IMR-90 (cell line): ENCODE measurements at regions not wholly inside any gene's neighbourhood (a gene's known extent, or its start where the extent isn't known, plus 50 kb on each side); places are given as distances from the start of the nearest gene placed in this dataset.

ENCODE experiments used
- ATAC-seq: fragments of 200-7000 bp; cut with Tn5 transposase; 2 replicates; pipeline ENCODE4 v1.9.1; 2020; ENCODE audit warnings: low read depth, mild to moderate bottlenecking, moderate library complexity
- BruUV-seq: library from RNA; stranded (reverse); fragments of 400-500 nt; replicated peaks from 2 replicates; lab custom pipeline; 2021; lab: Mats Ljungman, UMichigan
- CTCF ChIA-PET: fragments of 300-600 bp; formaldehyde crosslinking; extraction: SDS; loops from one replicate; lab custom pipeline; 2021; ENCODE audit warnings: antibody characterized with exemption; lab: Yijun Ruan, JAX
- POLR2A ChIA-PET: fragments of 300-600 bp; sonication (Branson Sonifier 250); formaldehyde crosslinking; loops from one replicate; lab custom pipeline; 2022; ENCODE audit warnings: antibody characterized with exemption; ENCODE audit not compliant: unreplicated experiment; lab: Charles Lee
- DNase-seq: peaks from one replicate; pipeline ENCODE4 v3.0.0; 2013
- H2AFZ ChIP-seq: replicated peaks from 2 replicates; pipeline ENCODE3; 2013; ENCODE audit warnings: low read length, mild to moderate bottlenecking; ENCODE audit not compliant: poor library complexity
- H2AK5ac ChIP-seq: 2 replicates; pipeline ENCODE4 v1.6.1; 2013; ENCODE audit warnings: low read depth, low read length, inconsistent platforms
- H2AK9ac ChIP-seq: replicated peaks from 2 replicates; pipeline ENCODE3; 2013; ENCODE audit warnings: mild to moderate bottlenecking, low read depth, low read length, moderate library complexity; ENCODE audit not compliant: poor library complexity
- H2BK120ac ChIP-seq: 2 replicates; pipeline ENCODE4 v1.6.1; 2013; ENCODE audit warnings: low read depth, low read length, inconsistent platforms
- H2BK15ac ChIP-seq: 3 replicates; pipeline ENCODE4 v1.6.1; 2013; ENCODE audit warnings: low read depth, low read length, inconsistent platforms
- H2BK20ac ChIP-seq: 2 replicates; pipeline ENCODE4 v1.6.1; 2013; ENCODE audit warnings: low read depth, mild to moderate bottlenecking, inconsistent platforms, low read length, moderate library complexity
- H2BK5ac ChIP-seq: 2 replicates; pipeline ENCODE4 v1.6.1; 2013; ENCODE audit warnings: mild to moderate bottlenecking, low read depth, low read length, inconsistent platforms; ENCODE audit not compliant: poor library complexity, severe bottlenecking
- H3K14ac ChIP-seq: replicated peaks from 2 replicates; pipeline ENCODE4 v1.6.1; 2013; ENCODE audit warnings: low read depth, low read length, inconsistent platforms
- H3K18ac ChIP-seq: 2 replicates; pipeline ENCODE4 v1.6.1; 2013; ENCODE audit warnings: low read depth, low read length, control low read depth
- H3K23ac ChIP-seq: 2 replicates; pipeline ENCODE4 v1.6.1; 2013; ENCODE audit warnings: low read depth, low read length, inconsistent platforms
- H3K27ac ChIP-seq: 2 replicates; pipeline ENCODE4 v1.5.1; 2013; ENCODE audit warnings: mild to moderate bottlenecking, control low read depth, low read length; ENCODE audit not compliant: insufficient read depth
- H3K27me3 ChIP-seq: 2 replicates; pipeline ENCODE4 v1.6.1; 2013; ENCODE audit warnings: low read length; ENCODE audit not compliant: control insufficient read depth, insufficient read depth
- H3K36me3 ChIP-seq: 2 replicates; pipeline ENCODE4 v1.6.1; 2013; ENCODE audit warnings: low read length, mixed read lengths; ENCODE audit not compliant: control insufficient read depth, insufficient read depth
- H3K4ac ChIP-seq: 2 replicates; pipeline ENCODE4 v1.6.1; 2013; ENCODE audit warnings: low read depth, low read length, inconsistent platforms
- H3K4me1 ChIP-seq: 2 replicates; pipeline ENCODE4 v1.6.1; 2013; ENCODE audit warnings: low read length, mixed read lengths; ENCODE audit not compliant: control insufficient read depth, insufficient read depth
- H3K4me2 ChIP-seq: 2 replicates; pipeline ENCODE4 v1.6.1; 2013; ENCODE audit warnings: low read depth, mild to moderate bottlenecking, control low read depth, low read length, moderate library complexity
- H3K4me3 ChIP-seq: 2 replicates; pipeline ENCODE4 v1.5.1; 2013; ENCODE audit warnings: low read depth, mild to moderate bottlenecking, control low read depth, low read length, moderate library complexity; ENCODE audit not compliant: insufficient read depth
- H3K56ac ChIP-seq: 2 replicates; pipeline ENCODE4 v1.6.1; 2013; ENCODE audit warnings: low read length, inconsistent platforms; ENCODE audit not compliant: insufficient read depth; ENCODE audit errors: extremely low read depth
- H3K79me1 ChIP-seq, 2 experiments: 2 replicates each; pipeline ENCODE4 v1.6.1; 2013; ENCODE audit warnings: low read length in 2 of 2, inconsistent platforms in 1 of 2, low read depth in 1 of 2
- H3K9ac ChIP-seq: 2 replicates; pipeline ENCODE4 v1.6.1; 2013; ENCODE audit warnings: low read depth, low read length, control low read depth
- H3K9me1 ChIP-seq: 2 replicates; pipeline ENCODE4 v1.6.1; 2013; ENCODE audit warnings: low read length, inconsistent platforms; ENCODE audit not compliant: insufficient read depth
- H3K9me3 ChIP-seq: 2 replicates; pipeline ENCODE4 v1.6.1; 2013; ENCODE audit warnings: low read length; ENCODE audit not compliant: control insufficient read depth, insufficient read depth
- H4K20me1 ChIP-seq: 2 replicates; pipeline ENCODE4 v1.6.1; 2013; ENCODE audit warnings: low read length, inconsistent platforms; ENCODE audit not compliant: insufficient read depth
- H4K5ac ChIP-seq: 2 replicates; pipeline ENCODE4 v1.6.1; 2013; ENCODE audit warnings: mild to moderate bottlenecking, low read depth, low read length, control low read depth
- H4K8ac ChIP-seq, 2 experiments: 2 replicates each; pipeline ENCODE4 v1.6.1; 2013; ENCODE audit warnings: low read depth in 2 of 2, low read length in 2 of 2, control low read depth in 1 of 2, inconsistent platforms in 1 of 2
- H4K91ac ChIP-seq: 2 replicates; pipeline ENCODE4 v1.6.1; 2013; ENCODE audit warnings: low read depth, low read length, inconsistent platforms; ENCODE audit not compliant: insufficient read depth
- BHLHE40 ChIP-seq: fragments of 150-350 bp; IDR thresholded peaks from 2 replicates; pipeline ENCODE4 v1.6.1; 2016; ENCODE audit warnings: mild to moderate bottlenecking, low read depth, low read length
- CEBPB ChIP-seq: IDR thresholded peaks from 2 replicates; pipeline ENCODE4 v1.6.1; 2012; ENCODE audit warnings: low read depth, low read length, improper control_type of control experiment
- CHD1 ChIP-seq: IDR thresholded peaks from 2 replicates; pipeline ENCODE4 v1.6.1; 2012; ENCODE audit warnings: low read depth, low read length, improper control_type of control experiment
- MAFK ChIP-seq: IDR thresholded peaks from 2 replicates; pipeline ENCODE4 v1.6.1; 2012; ENCODE audit warnings: low read depth, low read length, improper control_type of control experiment
- MAZ ChIP-seq: IDR thresholded peaks from 2 replicates; pipeline ENCODE4 v1.6.1; 2012; ENCODE audit warnings: low read depth, mild to moderate bottlenecking, low read length, improper control_type of control experiment, moderate library complexity, borderline replicate concordance
- MXI1 ChIP-seq: IDR thresholded peaks from 2 replicates; pipeline ENCODE4 v1.6.1; 2012; ENCODE audit warnings: low read depth, mild to moderate bottlenecking, low read length, moderate library complexity, borderline replicate concordance
- POLR2A ChIP-seq: IDR thresholded peaks from 2 replicates; pipeline ENCODE4 v1.6.1; 2012; ENCODE audit warnings: mild to moderate bottlenecking, low read depth, low read length
- RAD21 ChIP-seq: IDR thresholded peaks from 2 replicates; pipeline ENCODE4 v1.6.1; 2012; ENCODE audit warnings: low read length, improper control_type of control experiment
- RCOR1 ChIP-seq: IDR thresholded peaks from 2 replicates; pipeline ENCODE4 v1.6.1; 2012; ENCODE audit warnings: mild to moderate bottlenecking, low read length, improper control_type of control experiment; ENCODE audit not compliant: insufficient replicate concordance
- RFX5 ChIP-seq: IDR thresholded peaks from 2 replicates; pipeline ENCODE4 v1.8.0; 2012; ENCODE audit warnings: low read depth, mild to moderate bottlenecking, low read length, moderate library complexity
- WGBS, 2 experiments: methylation state at CpG; one replicate each; pipeline versions ENCODE4 v1.1.5 to v1.1.7; 2013; ENCODE audit warnings: missing lambda C conversion rate in 2 of 2; ENCODE audit not compliant: insufficient read length in 1 of 2; ENCODE audit errors: extremely low coverage in 2 of 2; 5-methylcytosine and 5-hydroxymethylcytosine counted together
- dilution Hi-C: fragments of 300-500 bp; cut with HindIII; formaldehyde crosslinking; loops from one replicate; pipeline ENCODE4 v1.14.3; 2018; ENCODE audit warnings: low sequenced_read_pairs; ENCODE audit not compliant: unreplicated experiment
- in situ Hi-C: fragments of 300-500 bp; cut with MboI; formaldehyde crosslinking; loops from 3 replicates; pipeline ENCODE4 v1.14.3; 2019; ENCODE audit warnings: low sequenced_read_pairs, inconsistent platforms, mixed read lengths
- intact Hi-C: fragments of 100-400 bp; cut with micrococcal nuclease; formaldehyde crosslinking; loops from 2 replicates; pipeline ENCODE4 v1.10.0; 2022
- TF ChIP-seq, protein P1 (sequence below): conservative IDR thresholded peaks from 2 replicates; pipeline ENCODE4 v1.5.1; 2012; ENCODE audit warnings: mild to moderate bottlenecking, low read depth, low read length, improper control_type of control experiment

DNA sequence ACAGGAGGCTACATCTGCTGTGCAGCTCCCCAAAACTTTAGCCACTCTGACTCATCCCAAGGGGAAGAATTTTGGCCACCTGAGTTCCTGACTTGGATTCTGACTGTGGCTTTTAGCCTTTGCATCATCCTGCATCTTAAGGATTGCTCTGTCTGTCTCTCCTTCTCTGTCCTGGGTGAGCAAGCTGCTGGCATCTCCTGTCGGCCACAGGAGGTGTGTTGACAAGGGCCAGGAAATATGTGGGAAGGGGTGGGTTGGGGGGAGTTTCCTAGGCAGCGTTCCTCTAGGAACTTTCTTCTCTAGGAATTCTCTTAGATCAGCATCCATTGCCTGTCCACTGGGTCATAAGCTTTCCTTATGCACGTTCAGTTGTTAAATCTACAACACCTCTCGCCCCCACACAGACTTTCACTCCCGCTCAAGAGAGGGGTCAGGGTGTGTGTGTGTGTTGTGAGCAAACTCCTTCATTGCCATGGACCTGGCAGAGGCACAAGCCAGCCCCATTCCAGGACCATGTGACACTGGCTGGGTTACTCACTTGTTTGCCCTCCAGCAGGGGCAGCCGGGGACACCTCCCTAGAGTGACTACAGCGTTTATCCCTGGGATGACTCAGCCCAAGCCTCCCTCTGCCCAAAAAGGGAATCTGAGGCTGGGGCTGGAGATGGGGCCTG lies 145.0 kb upstream of the DUSP10 start (continued):
- TF ChIP-seq MXI1 = 0 out of 2 replicates have a peak, but pooled peaks have one; percentile 27
- no peak for TF ChIP-seq RFX5

DNA sequence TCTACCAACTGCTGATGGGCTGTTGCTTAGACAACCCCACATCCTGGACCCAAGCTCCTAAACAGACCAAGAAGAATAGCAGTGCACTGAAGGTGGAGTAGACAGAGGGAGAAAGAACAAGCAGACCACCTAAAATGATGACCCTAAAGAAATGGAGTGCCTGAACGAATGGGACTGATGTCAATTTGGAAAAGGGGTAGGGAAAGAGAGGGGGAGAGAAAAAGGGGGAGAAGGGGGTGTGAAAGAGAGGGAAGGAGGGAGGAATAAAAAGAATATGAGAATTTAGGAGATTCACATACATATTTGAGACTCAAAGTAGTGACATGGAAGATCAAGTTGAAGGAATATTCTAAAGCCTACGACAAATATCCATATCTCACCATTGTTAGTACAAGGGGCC lies 144.4 kb upstream of the DUSP10 start:
- Histone ChIP-seq H2BK120ac (peak overlapping the region; percentile 93), H3K27me3 (no peaks in the 10 kb centered on the region), H2AK9ac (peak overlapping the region; percentile 23), H3K27ac (no peak overlapping the region), H3K4me1 (peaks cover 8% of the 10 kb centered on the region), H4K8ac (peak overlapping the region; percentile 5 to 74), H2AK5ac (peak overlapping the region; percentile 93), H2AFZ (no peak overlapping the region), H3K9me1 (peaks cover 13% of the 10 kb centered on the region), H2BK20ac (peak overlapping the region; percentile 85), H3K9ac (no peak overlapping the region), H3K9me3 (no peaks in the 10 kb centered on the region), H3K4me2 (peak overlapping the region; percentile 0; the same call in 1 of the 2 replicates), H3K56ac (no peak overlapping the region), H4K5ac (peak overlapping the region; percentile 62), H3K79me1 (no peaks in the 10 kb centered on the region), H2BK5ac (peak overlapping the region; percentile 57), H4K91ac (peak overlapping the region; percentile 93), H3K4ac (peak overlapping the region; percentile 92), H4K20me1 (no peaks in the 10 kb centered on the region), H3K14ac (peak overlapping the region; percentile 80), H3K23ac (peak overlapping the region; percentile 67), H3K36me3 (no peaks in the 10 kb centered on the region), H3K4me3 (no peak overlapping the region), H2BK15ac (peak overlapping the region; percentile 96; the same call in 2 of the 3 replicates), H3K18ac (peak overlapping the region; percentile 69; the same call in 1 of the 2 replicates)
- DNase-seq = no peak
- in situ Hi-C loops (no loop called here), dilution Hi-C loops (no loop called here), intact Hi-C loops (loop anchor here (5.0 to 10.0 kb wide), 3 partner anchors 144 to 746 kb away; partner anchors contain the start of gene DUSP10)
- no CpG with 5 or more reads among the region's 2 CpGs for WGBS, 2 experiments
- POLR2A ChIA-PET = no interaction called here
- BruUV-seq = no TSS peak
- CTCF ChIA-PET = no interaction called here
- ATAC-seq = no peak
- TF ChIP-seq CHD1 (no peak), RCOR1 (no peak), MAFK (no peak), RAD21 (no peak), POLR2A (no peak), MAZ (no peak), CEBPB (no peak), BHLHE40 (no peak), RFX5 (no peak), MXI1 (no peak)
- TF ChIP-seq, protein P1, sequence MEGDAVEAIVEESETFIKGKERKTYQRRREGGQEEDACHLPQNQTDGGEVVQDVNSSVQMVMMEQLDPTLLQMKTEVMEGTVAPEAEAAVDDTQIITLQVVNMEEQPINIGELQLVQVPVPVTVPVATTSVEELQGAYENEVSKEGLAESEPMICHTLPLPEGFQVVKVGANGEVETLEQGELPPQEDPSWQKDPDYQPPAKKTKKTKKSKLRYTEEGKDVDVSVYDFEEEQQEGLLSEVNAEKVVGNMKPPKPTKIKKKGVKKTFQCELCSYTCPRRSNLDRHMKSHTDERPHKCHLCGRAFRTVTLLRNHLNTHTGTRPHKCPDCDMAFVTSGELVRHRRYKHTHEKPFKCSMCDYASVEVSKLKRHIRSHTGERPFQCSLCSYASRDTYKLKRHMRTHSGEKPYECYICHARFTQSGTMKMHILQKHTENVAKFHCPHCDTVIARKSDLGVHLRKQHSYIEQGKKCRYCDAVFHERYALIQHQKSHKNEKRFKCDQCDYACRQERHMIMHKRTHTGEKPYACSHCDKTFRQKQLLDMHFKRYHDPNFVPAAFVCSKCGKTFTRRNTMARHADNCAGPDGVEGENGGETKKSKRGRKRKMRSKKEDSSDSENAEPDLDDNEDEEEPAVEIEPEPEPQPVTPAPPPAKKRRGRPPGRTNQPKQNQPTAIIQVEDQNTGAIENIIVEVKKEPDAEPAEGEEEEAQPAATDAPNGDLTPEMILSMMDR = no peak
